B cell (primary cell): ENCODE measurements at regions not wholly inside any gene's neighbourhood (a gene's known extent, or its start where the extent isn't known, plus 50 kb on each side); places are given as distances from the start of the nearest gene placed in this dataset.

Source experiments
- ATAC-seq: fragments of 200-7000 bp; cut with Tn5 transposase; one replicate; pipeline ENCODE4 v1.10.0; 2021; ENCODE audit warnings: low read depth, mild to moderate bottlenecking, moderate number of reproducible peaks, moderate library complexity
- CTCF ChIA-PET: fragments of 350-600 bp; sonication (Branson Sonifier 250); formaldehyde crosslinking; loops from one replicate; lab custom pipeline; 2021; ENCODE audit warnings: antibody characterized with exemption, inconsistent platforms; lab: Charles Lee
- POLR2A ChIA-PET: fragments of 350-600 bp; sonication (Branson Sonifier 250); formaldehyde crosslinking; loops from one replicate; lab custom pipeline; 2021; ENCODE audit warnings: antibody characterized with exemption; lab: Charles Lee
- DNase-seq: peaks from one replicate; pipeline ENCODE4 v3.0.0; 2013
- H2AFZ ChIP-seq: 2 replicates; pipeline ENCODE4 v1.6.1; 2012; ENCODE audit warnings: mild to moderate bottlenecking, low read depth, low read length; ENCODE audit not compliant: insufficient read depth, poor library complexity, severe bottlenecking
- H3K27ac ChIP-seq, 2 donors: 1 replicate in 1 of 2; 2 replicates in 1 of 2; pipeline ENCODE4 v1.5.1; 2012 to 2013; ENCODE audit warnings: low read length in 2 of 2, mild to moderate bottlenecking in 2 of 2, moderate library complexity in 1 of 2
- H3K27me3 ChIP-seq, 4 experiments: fragments of 200-600 bp in 1 of 4; sonication (generic) in 1 of 4; replicated peaks in 1 of 4; 1 replicate in 2 of 4; 2 replicates in 2 of 4; pipeline versions ENCODE4 v1.6.1 to v1.7.0; 2013 to 2016; ENCODE audit warnings: low read length in 3 of 4, mild to moderate bottlenecking in 2 of 4, mixed read lengths in 1 of 4, moderate library complexity in 1 of 4; ENCODE audit not compliant: insufficient read depth in 4 of 4, control insufficient read depth in 3 of 4; ENCODE audit errors: control extremely low read depth in 1 of 4
- H3K36me3 ChIP-seq, 2 experiments: replicated peaks in 1 of 2; 1 replicate in 1 of 2; 2 replicates in 1 of 2; pipeline versions ENCODE4 v1.6.1 to v1.7.1; 2013; ENCODE audit warnings: low read length in 1 of 2; ENCODE audit not compliant: insufficient read depth in 2 of 2, control insufficient read depth in 1 of 2; ENCODE audit errors: control extremely low read depth in 1 of 2, extremely low read depth in 1 of 2
- H3K4me1 ChIP-seq, 2 donors: fragments of 200-600 bp in 1 of 2; sonication (generic) in 1 of 2; 1 replicate in 1 of 2; 2 replicates in 1 of 2; pipeline versions ENCODE4 v1.5.1 to v1.6.1; 2013 to 2017; ENCODE audit warnings: low read length in 2 of 2; ENCODE audit not compliant: control insufficient read depth in 2 of 2, insufficient read depth in 2 of 2
- H3K4me2 ChIP-seq: replicated peaks from 2 replicates; pipeline ENCODE3; 2012; ENCODE audit warnings: mild to moderate bottlenecking, low read depth, low read length; ENCODE audit not compliant: poor library complexity, severe bottlenecking
- H3K4me3 ChIP-seq, 5 experiments: fragments of 200-600 bp in 1 of 5; sonication (generic) in 1 of 5; 1 replicate in 3 of 5; 2 replicates in 2 of 5; pipeline versions ENCODE4 v1.5.1 to v1.7.0; 2011 to 2016; ENCODE audit warnings: low read length in 4 of 5, mild to moderate bottlenecking in 4 of 5, low read depth in 2 of 5, control low read depth in 1 of 5, moderate library complexity in 1 of 5; ENCODE audit not compliant: insufficient read depth in 1 of 5; ENCODE audit errors: control extremely low read depth in 1 of 5, extremely low read depth in 1 of 5
- H3K79me2 ChIP-seq: fragments of 200-600 bp; sonication (generic); one replicate; pipeline ENCODE4 v1.6.0; 2016; ENCODE audit warnings: low read length; ENCODE audit not compliant: control insufficient read depth, insufficient read depth
- H3K9ac ChIP-seq: fragments of 200-600 bp; sonication (generic); 2 replicates; pipeline ENCODE4 v1.6.1; 2017; ENCODE audit warnings: mild to moderate bottlenecking, low read length, moderate library complexity
- H3K9me3 ChIP-seq, 3 donors: one replicate each; pipeline versions ENCODE4 v1.6.1 to v1.7.1; 2013; ENCODE audit warnings: low read length in 2 of 3; ENCODE audit not compliant: control insufficient read depth in 2 of 3, insufficient read depth in 1 of 3; ENCODE audit errors: control extremely low read depth in 1 of 3
- H4K20me1 ChIP-seq: 2 replicates; pipeline ENCODE4 v1.6.0; 2012; ENCODE audit warnings: mild to moderate bottlenecking, low read length; ENCODE audit not compliant: insufficient read depth, control insufficient read depth, poor library complexity, severe bottlenecking
- H3K27ac Mint-ChIP-seq: one replicate; pipeline ENCODE4 v1.8.0; 2021; ENCODE audit warnings: mixed read lengths
- H3K27me3 Mint-ChIP-seq: one replicate; pipeline ENCODE4 v1.8.0; 2021; ENCODE audit warnings: mixed read lengths
- H3K4me1 Mint-ChIP-seq: one replicate; pipeline ENCODE4 v1.8.0; 2021; ENCODE audit warnings: mixed read lengths
- H3K4me3 Mint-ChIP-seq: one replicate; pipeline ENCODE4 v1.8.0; 2021; ENCODE audit warnings: mixed read lengths
- H3K9me3 Mint-ChIP-seq: one replicate; pipeline ENCODE4 v1.8.0; 2022; ENCODE audit warnings: mixed read lengths; ENCODE audit not compliant: insufficient read depth
- CTCF ChIP-seq: fragments of 200-600 bp; IDR thresholded peaks from one replicate; pipeline ENCODE4 v1.8.0; 2022; ENCODE audit warnings: antibody characterized with exemption, mild to moderate bottlenecking
- EZH2 ChIP-seq: IDR thresholded peaks from 2 replicates; pipeline ENCODE4 v1.6.1; 2012; ENCODE audit warnings: borderline replicate concordance, low read depth, mild to moderate bottlenecking, moderate library complexity, low read length; ENCODE audit not compliant: insufficient read depth, poor library complexity, severe bottlenecking
- WGBS: methylation state at CpG from one replicate; pipeline ENCODE4 v1.1.5; 2013; ENCODE audit warnings: missing lambda C conversion rate; ENCODE audit not compliant: insufficient coverage; 5-methylcytosine and 5-hydroxymethylcytosine counted together
- intact Hi-C: fragments of 100-400 bp; cut with micrococcal nuclease; formaldehyde crosslinking; loops from one replicate; pipeline ENCODE4 v1.10.0; 2022

- no peak overlapping the region for H3K27ac ChIP-seq
- no peak overlapping the region for H2AFZ ChIP-seq
- H3K4me3 ChIP-seq, result no peak overlapping the region
- CTCF ChIA-PET, result no interaction called here
- H3K79me2 ChIP-seq, result no peaks in the 10 kb centered on the region
- no peak overlapping the region for H3K9ac ChIP-seq
- no peak for TF ChIP-seq CTCF
- no peak for TF ChIP-seq EZH2
- no peaks in the 10 kb centered on the region for H3K27me3 ChIP-seq
- intact Hi-C loops, result no loop called here
- H3K4me1 ChIP-seq, result no peaks in the 10 kb centered on the region
- POLR2A ChIA-PET, result no interaction called here
- no peaks in the 10 kb centered on the region for H3K36me3 ChIP-seq
- Mint-ChIP-seq H3K27me3 (peaks cover 4% of the 10 kb centered on the region), H3K4me3 (no peak overlapping the region), H3K27ac (no peak overlapping the region), H3K4me1 (no peaks in the 10 kb centered on the region), H3K9me3 (no peaks in the 10 kb centered on the region)
- no peaks in the 10 kb centered on the region for H4K20me1 ChIP-seq
- ATAC-seq (no peak), DNase-seq (no peak)
- H3K4me2 ChIP-seq, result no peak overlapping the region
- H3K9me3 ChIP-seq, result peaks cover 0 to 5% (median 0%) of the 10 kb centered on the region in 3 donors
- 85% methylated on average over 7 of the region's 9 CpGs for WGBS
Measured at GRCh38 chr11:15890031-15890713, 466.2 kb downstream of the SOX6 start.

- no peaks in the 10 kb centered on the region for H3K36me3 ChIP-seq
- no peak overlapping the region for H2AFZ ChIP-seq
- H3K4me3 ChIP-seq, result no peak overlapping the region
- Mint-ChIP-seq H3K4me3 (no peak overlapping the region), H3K27me3 (peaks cover 4% of the 10 kb centered on the region), H3K4me1 (no peaks in the 10 kb centered on the region), H3K9me3 (no peaks in the 10 kb centered on the region), H3K27ac (no peak overlapping the region)
- intact Hi-C loops, result no loop called here
- WGBS, result 17% methylated on average over 1 of the region's 3 CpGs
- DNase-seq (no peak), ATAC-seq (no peak)
- H3K4me2 ChIP-seq, result no peak overlapping the region
- H3K27ac ChIP-seq, result no peak overlapping the region
- H3K79me2 ChIP-seq, result no peaks in the 10 kb centered on the region
- ChIA-PET POLR2A (no interaction called here), CTCF (no interaction called here)
- no peak for TF ChIP-seq CTCF
- H3K9ac ChIP-seq, result no peak overlapping the region
- H4K20me1 ChIP-seq, result no peaks in the 10 kb centered on the region
- H3K27me3 ChIP-seq, result no peaks in the 10 kb centered on the region
- H3K9me3 ChIP-seq, result peaks cover 0 to 5% (median 0%) of the 10 kb centered on the region in 3 donors
- H3K4me1 ChIP-seq, result no peaks in the 10 kb centered on the region
Measured at GRCh38 chr11:15893080-15893492, 463.3 kb downstream of the SOX6 start.
